GM21423 (cell line): ENCODE measurements at regions not wholly inside any gene's neighbourhood (a gene's known extent, or its start where the extent isn't known, plus 50 kb on each side); places are given as distances from the start of the nearest gene placed in this dataset.

ENCODE experiments used
- ATAC-seq: cut with Tn5 transposase; IDR thresholded peaks from one replicate; pipeline ENCODE4 v1.9.1; 2021; ENCODE audit warnings: mild to moderate bottlenecking, moderate library complexity; ENCODE audit not compliant: unreplicated experiment

- ATAC-seq: no peak
These were observed 864.9 kb upstream of the PCDH20 start for GRCh38 chr13:62280590-62280989.

GRCh38 chr13:62278271-62278670 is 862.6 kb upstream of the PCDH20 start:
- no peak for ATAC-seq

- ATAC-seq: no peak
These were observed 836.1 kb upstream of the PCDH20 start for GRCh38 chr13:62251734-62252133.

- no peak for ATAC-seq
These were observed 835.0 kb upstream of the PCDH20 start for GRCh38 chr13:62250501-62251201.

- ATAC-seq: no peak
These were observed 830.9 kb upstream of the PCDH20 start for GRCh38 chr13:62246581-62246980.

GRCh38 chr13:62243106-62243505 is 827.5 kb upstream of the PCDH20 start:
- ATAC-seq: no peak

- no peak for ATAC-seq
These were observed 819.3 kb upstream of the PCDH20 start for GRCh38 chr13:62234780-62235440.

GRCh38 chr13:62210951-62211350 is 795.3 kb upstream of the PCDH20 start:
- ATAC-seq: no peak

- ATAC-seq: no peak
These were observed 793.9 kb upstream of the PCDH20 start for GRCh38 chr13:62209529-62209928.

GRCh38 chr13:62207388-62207787 is 791.7 kb upstream of the PCDH20 start:
- ATAC-seq: no peak

- ATAC-seq: no peak
These were observed 790.5 kb upstream of the PCDH20 start for GRCh38 chr13:62206165-62206564.

- ATAC-seq: no peak
These were observed 789.6 kb upstream of the PCDH20 start for GRCh38 chr13:62205273-62205672.

GRCh38 chr13:62194371-62194770 is 778.7 kb upstream of the PCDH20 start:
- ATAC-seq: no peak

GRCh38 chr13:62193919-62194318 is 778.3 kb upstream of the PCDH20 start:
- ATAC-seq: no peak

- no peak for ATAC-seq
These were observed 770.1 kb upstream of the PCDH20 start for GRCh38 chr13:62185631-62186255.

- no peak for ATAC-seq
These were observed 760.4 kb upstream of the PCDH20 start for GRCh38 chr13:62176051-62176450.

GRCh38 chr13:62173958-62174357 is 758.3 kb upstream of the PCDH20 start:
- no peak for ATAC-seq

GRCh38 chr13:62171697-62172096 is 756.0 kb upstream of the PCDH20 start:
- no peak for ATAC-seq

- no peak for ATAC-seq
These were observed 753.2 kb upstream of the PCDH20 start for GRCh38 chr13:62168891-62169290.

GRCh38 chr13:62167650-62168172 is 752.1 kb upstream of the PCDH20 start:
- ATAC-seq: no peak

- no peak for ATAC-seq
These were observed 747.2 kb upstream of the PCDH20 start for GRCh38 chr13:62162860-62163259.

- no peak for ATAC-seq
These were observed 742.9 kb upstream of the PCDH20 start for GRCh38 chr13:62158520-62158919.
